ENCODE measurements at regions not wholly inside any gene's neighbourhood (a gene's known extent, or its start where the extent isn't known, plus 50 kb on each side); places are given as distances from the start of the nearest gene placed in this dataset.

DNA sequence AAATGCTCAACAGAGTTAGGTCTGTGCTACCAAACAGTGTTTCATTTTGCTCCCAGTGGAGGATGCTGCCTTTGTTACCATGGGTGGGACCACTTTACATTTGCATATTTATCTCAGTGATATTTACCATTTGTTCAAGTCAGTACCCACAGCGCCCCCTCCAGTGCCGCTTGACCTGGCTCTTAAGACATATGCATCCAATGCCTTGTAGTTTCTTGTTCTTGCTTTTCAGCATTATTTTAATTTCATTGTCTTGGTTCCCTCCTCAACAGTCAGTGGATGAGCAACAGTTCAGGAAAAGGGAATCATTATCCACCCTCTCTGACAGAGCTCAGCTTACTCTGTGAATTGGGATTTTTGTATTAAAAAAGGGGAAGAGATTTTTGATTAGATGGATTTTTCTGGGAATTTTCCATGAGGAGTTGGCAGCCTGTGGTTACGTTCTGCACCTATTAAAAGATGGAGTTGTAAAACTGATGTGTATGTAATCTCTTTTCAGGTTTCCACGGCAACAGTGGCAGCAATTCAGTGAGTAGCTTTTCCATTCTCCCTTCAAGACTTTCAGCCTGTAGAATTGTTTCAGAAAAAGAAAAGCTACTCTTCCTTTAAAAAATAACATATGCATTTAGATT is 240.5 kb upstream of the DAAM1 start:
- Histone ChIP-seq H3K9ac (replicated peaks; ENCODE audit: extremely low read depth, insufficient read depth, low read length) (no peak overlapping the region), H3K27ac (ENCODE audit: insufficient read depth, low read depth, low read length) (no peak overlapping the region), H4K20me1 (replicated peaks; ENCODE audit: control insufficient read depth, extremely low read depth, insufficient read depth, low read length) (no peaks in the 10 kb centered on the region), H2AFZ (ENCODE audit: low read depth, low read length) (no peak overlapping the region), H3K9me1 (replicated peaks; ENCODE audit: control insufficient read depth, extremely low read depth, insufficient read depth, low read length) (no peaks in the 10 kb centered on the region), H3K4me3 (replicated peaks in 1 of 3; ENCODE audit: insufficient read depth in 1 of 3, low read depth in 1 of 3, low read length in 3 of 3) (no peak overlapping the region), H3K36me3 (ENCODE audit: control insufficient read depth in 2 of 2, extremely low read depth in 1 of 2, insufficient read depth in 2 of 2, low read length in 2 of 2) (no peaks in the 10 kb centered on the region), H3K4me1 (ENCODE audit: control insufficient read depth, extremely low read depth, insufficient read depth, low read length) (no peaks in the 10 kb centered on the region), H3K79me2 (ENCODE audit: control insufficient read depth, insufficient read depth, low read length) (no peaks in the 10 kb centered on the region), H3K4me2 (ENCODE audit: insufficient read depth, low read length) (no peak overlapping the region), H3K27me3 (ENCODE audit: control insufficient read depth in 2 of 2, insufficient read depth in 2 of 2, low read length in 2 of 2) (peaks cover 0 to 2% of the 10 kb centered on the region in 2 experiments), H3K9me3 (replicated peaks; ENCODE audit: control insufficient read depth, insufficient read depth, low read length) (no peaks in the 10 kb centered on the region)
- FAIRE-seq (no peak), DNase-seq (ENCODE audit: low read depth, low spot score) (peak; percentile 3)
- dilution Hi-C loops (cut with MboI; ENCODE audit: extremely low pct_ligation_motif_present, low sequenced_read_pairs): no loop called here
- no peak for TF ChIP-seq GATA2 (IDR thresholded peaks at IDR 0.05; ENCODE audit: insufficient read depth, insufficient read length, low read depth, low read length)
- TF ChIP-seq, protein P1, sequence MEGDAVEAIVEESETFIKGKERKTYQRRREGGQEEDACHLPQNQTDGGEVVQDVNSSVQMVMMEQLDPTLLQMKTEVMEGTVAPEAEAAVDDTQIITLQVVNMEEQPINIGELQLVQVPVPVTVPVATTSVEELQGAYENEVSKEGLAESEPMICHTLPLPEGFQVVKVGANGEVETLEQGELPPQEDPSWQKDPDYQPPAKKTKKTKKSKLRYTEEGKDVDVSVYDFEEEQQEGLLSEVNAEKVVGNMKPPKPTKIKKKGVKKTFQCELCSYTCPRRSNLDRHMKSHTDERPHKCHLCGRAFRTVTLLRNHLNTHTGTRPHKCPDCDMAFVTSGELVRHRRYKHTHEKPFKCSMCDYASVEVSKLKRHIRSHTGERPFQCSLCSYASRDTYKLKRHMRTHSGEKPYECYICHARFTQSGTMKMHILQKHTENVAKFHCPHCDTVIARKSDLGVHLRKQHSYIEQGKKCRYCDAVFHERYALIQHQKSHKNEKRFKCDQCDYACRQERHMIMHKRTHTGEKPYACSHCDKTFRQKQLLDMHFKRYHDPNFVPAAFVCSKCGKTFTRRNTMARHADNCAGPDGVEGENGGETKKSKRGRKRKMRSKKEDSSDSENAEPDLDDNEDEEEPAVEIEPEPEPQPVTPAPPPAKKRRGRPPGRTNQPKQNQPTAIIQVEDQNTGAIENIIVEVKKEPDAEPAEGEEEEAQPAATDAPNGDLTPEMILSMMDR (IDR thresholded peaks at IDR 0.05; ENCODE audit: extremely low read depth in 1 of 2, insufficient read depth in 1 of 2, low read depth in 1 of 2, low read length in 2 of 2): no peak
- intact Hi-C loops (cut with micrococcal nuclease): loop anchor here (10.0 kb wide), 1 partner anchor 303 kb away; no protein-coding TSS in a partner anchor
- CTCF ChIA-PET: interaction anchor here (1.5 kb wide), 1 partner anchor 447 kb away, joined by 7 read pairs; no protein-coding TSS in a partner anchor
- no TSS peak for BruUV-seq (replicated peaks)
- POLR2A ChIA-PET: no interaction called here

DNA sequence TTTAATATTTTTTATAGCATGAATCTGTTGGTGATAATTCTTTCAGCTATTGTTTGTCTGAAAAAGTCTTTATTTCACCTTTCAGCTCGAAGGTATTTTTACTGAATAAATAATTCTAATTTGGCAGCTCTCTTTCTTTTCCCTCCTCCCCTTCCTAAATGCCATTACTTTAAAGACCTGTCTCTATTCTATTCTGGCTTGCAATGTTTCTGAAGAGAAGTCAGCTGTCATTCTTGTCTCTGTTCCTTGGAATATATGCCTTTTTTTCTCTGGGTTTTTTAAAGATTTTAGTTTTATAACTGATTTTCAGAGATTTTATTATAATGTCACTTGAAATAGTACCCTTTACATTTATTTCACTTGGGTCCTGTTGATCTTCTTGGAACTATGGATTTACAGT is 237.9 kb upstream of the DAAM1 start:
- H3K36me3 ChIP-seq (ENCODE audit: control insufficient read depth in 2 of 2, extremely low read depth in 1 of 2, insufficient read depth in 2 of 2, low read length in 2 of 2): no peaks in the 10 kb centered on the region
- ChIA-PET POLR2A (no interaction called here), CTCF (no interaction called here)
- H3K27me3 ChIP-seq (ENCODE audit: control insufficient read depth in 2 of 2, insufficient read depth in 2 of 2, low read length in 2 of 2): peaks cover 0 to 6% of the 10 kb centered on the region in 2 experiments
- BruUV-seq (replicated peaks): no TSS peak
- no peaks in the 10 kb centered on the region for H3K9me1 ChIP-seq (replicated peaks; ENCODE audit: control insufficient read depth, extremely low read depth, insufficient read depth, low read length)
- intact Hi-C loops (cut with micrococcal nuclease) (no loop called here), dilution Hi-C loops (cut with MboI; ENCODE audit: extremely low pct_ligation_motif_present, low sequenced_read_pairs) (no loop called here)
- H3K4me1 ChIP-seq (ENCODE audit: control insufficient read depth, extremely low read depth, insufficient read depth, low read length): no peaks in the 10 kb centered on the region
- DNase-seq (ENCODE audit: low read depth, low spot score): no peak
- no peak overlapping the region for H3K4me2 ChIP-seq (ENCODE audit: insufficient read depth, low read length)
- FAIRE-seq: no peak
- no peaks in the 10 kb centered on the region for H3K9me3 ChIP-seq (replicated peaks; ENCODE audit: control insufficient read depth, insufficient read depth, low read length)
- no peak overlapping the region for H3K27ac ChIP-seq (ENCODE audit: insufficient read depth, low read depth, low read length)
- no peak overlapping the region for H3K4me3 ChIP-seq (replicated peaks in 1 of 3; ENCODE audit: insufficient read depth in 1 of 3, low read depth in 1 of 3, low read length in 3 of 3)
- no peaks in the 10 kb centered on the region for H4K20me1 ChIP-seq (replicated peaks; ENCODE audit: control insufficient read depth, extremely low read depth, insufficient read depth, low read length)
- H3K79me2 ChIP-seq (ENCODE audit: control insufficient read depth, insufficient read depth, low read length): no peaks in the 10 kb centered on the region
- TF ChIP-seq JUN (IDR thresholded peaks at IDR 0.05; ENCODE audit: borderline replicate concordance, insufficient read depth, insufficient read length, low read depth) (no peak), POLR2A (IDR thresholded peaks at IDR 0.05; ENCODE audit: low read depth, low read length) (no peak), FOS (IDR thresholded peaks at IDR 0.05; ENCODE audit: borderline replicate concordance, insufficient read depth, low read length) (no peak), POLR2AphosphoS5 (IDR thresholded peaks at IDR 0.05; ENCODE audit: insufficient read depth, low read depth, low read length) (no peak), MYC (IDR thresholded peaks at IDR 0.05; ENCODE audit: low read depth, low read length) (no peak), GATA2 (IDR thresholded peaks at IDR 0.05; ENCODE audit: insufficient read depth, insufficient read length, low read depth, low read length) (no peak), EZH2 (IDR thresholded peaks at IDR 0.05; ENCODE audit: borderline replicate concordance, low read depth, low read length, severe bottlenecking) (no peak)
- TF ChIP-seq, protein P1 (IDR thresholded peaks at IDR 0.05; ENCODE audit: extremely low read depth in 1 of 2, insufficient read depth in 1 of 2, low read depth in 1 of 2, low read length in 2 of 2): no peak
- TF ChIP-seq, protein P2, sequence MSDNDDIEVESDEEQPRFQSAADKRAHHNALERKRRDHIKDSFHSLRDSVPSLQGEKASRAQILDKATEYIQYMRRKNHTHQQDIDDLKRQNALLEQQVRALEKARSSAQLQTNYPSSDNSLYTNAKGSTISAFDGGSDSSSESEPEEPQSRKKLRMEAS (IDR thresholded peaks at IDR 0.05; ENCODE audit: insufficient read depth, insufficient read length): no peak
- no peak overlapping the region for H2AFZ ChIP-seq (ENCODE audit: low read depth, low read length)
- no peak overlapping the region for H3K9ac ChIP-seq (replicated peaks; ENCODE audit: extremely low read depth, insufficient read depth, low read length)
